Parathyroid adenoma (tissue), 2 donors: ENCODE measurements at regions not wholly inside any gene's neighbourhood (a gene's known extent, or its start where the extent isn't known, plus 50 kb on each side); places are given as distances from the start of the nearest gene placed in this dataset.

Experiments
- H2AFZ ChIP-seq: fragments of 300-600 bp; sonication (generic); one replicate; pipeline ENCODE4 v1.7.0; 2017; ENCODE audit warnings: antibody characterized with exemption, mild to moderate bottlenecking
- H3K27ac ChIP-seq: fragments of 300-600 bp; sonication (generic); one replicate; pipeline ENCODE4 v1.7.0; 2017
- H3K27me3 ChIP-seq: fragments of 300-600 bp; sonication (generic); one replicate; pipeline ENCODE4 v1.7.0; 2017; ENCODE audit warnings: low read length; ENCODE audit not compliant: control insufficient read depth, insufficient read depth
- H3K36me3 ChIP-seq: fragments of 300-600 bp; sonication (generic); one replicate; pipeline ENCODE4 v1.7.0; 2017; ENCODE audit warnings: low read length; ENCODE audit not compliant: control insufficient read depth, insufficient read depth
- H3K4me1 ChIP-seq: fragments of 300-600 bp; sonication (generic); one replicate; pipeline ENCODE4 v1.7.0; 2017; ENCODE audit warnings: control low read depth
- H3K4me2 ChIP-seq: fragments of 300-600 bp; sonication (generic); one replicate; pipeline ENCODE4 v1.7.0; 2017; ENCODE audit warnings: low read length
- H3K4me3 ChIP-seq: fragments of 300-600 bp; sonication (generic); one replicate; pipeline ENCODE4 v1.7.0; 2017; ENCODE audit warnings: low read depth, low read length
- H3K79me2 ChIP-seq: fragments of 300-600 bp; sonication (generic); one replicate; pipeline ENCODE4 v1.7.0; 2017; ENCODE audit warnings: control low read depth
- H3K9ac ChIP-seq: fragments of 300-600 bp; sonication (generic); one replicate; pipeline ENCODE4 v1.7.0; 2017; ENCODE audit warnings: mild to moderate bottlenecking
- H3K9me3 ChIP-seq: fragments of 300-600 bp; sonication (generic); one replicate; pipeline ENCODE4 v1.7.0; 2017; ENCODE audit warnings: low read length; ENCODE audit not compliant: control insufficient read depth
- TF ChIP-seq, protein P1 (sequence below): fragments of 300-600 bp; sonication (generic); IDR thresholded peaks from one replicate; pipeline ENCODE4 v1.7.0; 2017; ENCODE audit warnings: antibody characterized with exemption, mild to moderate bottlenecking
- donor health status: primary hyperparathyroidism.

DNA sequence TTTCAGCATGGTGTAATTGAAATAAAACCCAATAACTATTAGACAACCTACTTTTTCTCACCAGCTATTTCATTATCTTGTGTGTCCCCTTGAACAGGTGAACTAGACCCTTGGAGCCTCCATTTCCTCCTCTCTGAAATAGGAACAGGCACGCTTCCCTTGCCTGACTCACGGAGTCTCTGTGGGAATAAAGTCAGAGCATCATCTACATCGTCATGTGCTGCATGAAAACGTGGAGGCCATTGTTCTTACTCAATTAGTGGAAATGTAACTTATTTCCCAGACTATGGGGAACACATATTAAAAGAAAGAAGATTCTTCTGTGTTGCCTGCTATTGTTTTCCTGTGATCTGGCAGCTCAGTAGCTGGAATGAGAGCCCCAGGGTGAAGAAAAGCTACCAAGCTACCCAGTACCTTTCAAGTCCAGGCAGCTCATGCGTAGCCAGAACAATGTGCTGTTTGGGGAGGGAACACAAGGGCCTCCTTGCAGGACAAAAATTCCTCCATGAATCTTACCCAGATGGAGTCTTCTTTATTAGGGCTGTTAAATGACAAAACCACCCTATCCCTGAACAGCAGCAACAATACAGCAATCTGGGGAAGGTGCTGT, 59.8 kb downstream of the SOX11 start:
- Histone ChIP-seq H3K36me3 (no peaks in the 10 kb centered on the region), H3K4me3 (no peak overlapping the region), H2AFZ (no peak overlapping the region), H3K79me2 (no peaks in the 10 kb centered on the region), H3K27ac (no peak overlapping the region), H3K4me2 (no peak overlapping the region), H3K4me1 (no peaks in the 10 kb centered on the region), H3K9me3 (no peaks in the 10 kb centered on the region), H3K27me3 (no peaks in the 10 kb centered on the region), H3K9ac (no peak overlapping the region)
- TF ChIP-seq, protein P1, sequence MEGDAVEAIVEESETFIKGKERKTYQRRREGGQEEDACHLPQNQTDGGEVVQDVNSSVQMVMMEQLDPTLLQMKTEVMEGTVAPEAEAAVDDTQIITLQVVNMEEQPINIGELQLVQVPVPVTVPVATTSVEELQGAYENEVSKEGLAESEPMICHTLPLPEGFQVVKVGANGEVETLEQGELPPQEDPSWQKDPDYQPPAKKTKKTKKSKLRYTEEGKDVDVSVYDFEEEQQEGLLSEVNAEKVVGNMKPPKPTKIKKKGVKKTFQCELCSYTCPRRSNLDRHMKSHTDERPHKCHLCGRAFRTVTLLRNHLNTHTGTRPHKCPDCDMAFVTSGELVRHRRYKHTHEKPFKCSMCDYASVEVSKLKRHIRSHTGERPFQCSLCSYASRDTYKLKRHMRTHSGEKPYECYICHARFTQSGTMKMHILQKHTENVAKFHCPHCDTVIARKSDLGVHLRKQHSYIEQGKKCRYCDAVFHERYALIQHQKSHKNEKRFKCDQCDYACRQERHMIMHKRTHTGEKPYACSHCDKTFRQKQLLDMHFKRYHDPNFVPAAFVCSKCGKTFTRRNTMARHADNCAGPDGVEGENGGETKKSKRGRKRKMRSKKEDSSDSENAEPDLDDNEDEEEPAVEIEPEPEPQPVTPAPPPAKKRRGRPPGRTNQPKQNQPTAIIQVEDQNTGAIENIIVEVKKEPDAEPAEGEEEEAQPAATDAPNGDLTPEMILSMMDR: no peak

DNA sequence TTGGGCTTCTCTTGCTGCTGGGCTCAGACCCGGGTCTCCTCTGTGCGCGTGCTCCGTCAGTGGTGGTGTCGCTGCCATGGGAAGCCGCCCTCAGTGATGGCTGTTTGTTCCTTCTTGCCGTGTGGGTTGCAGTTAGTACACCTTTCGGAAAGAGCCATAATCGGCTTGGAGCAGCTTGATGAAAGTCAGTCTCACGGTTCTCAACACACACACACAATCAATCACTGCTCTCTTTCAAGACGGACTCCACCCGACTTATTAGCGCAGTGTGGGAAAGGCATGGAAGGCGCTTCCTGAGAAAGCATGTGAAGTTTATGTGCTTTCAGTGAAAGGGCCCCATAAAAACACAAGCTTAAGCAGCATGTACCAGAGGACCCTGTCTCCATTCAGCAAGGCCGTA, 64.1 kb downstream of the SOX11 start:
- Histone ChIP-seq H3K4me3 (no peak overlapping the region), H3K36me3 (no peaks in the 10 kb centered on the region), H3K9ac (no peak overlapping the region), H3K4me1 (no peaks in the 10 kb centered on the region), H3K27me3 (no peaks in the 10 kb centered on the region), H3K27ac (no peak overlapping the region), H3K79me2 (no peaks in the 10 kb centered on the region), H3K4me2 (no peak overlapping the region), H3K9me3 (no peaks in the 10 kb centered on the region), H2AFZ (no peak overlapping the region)
- TF ChIP-seq, protein P1: no peak

DNA sequence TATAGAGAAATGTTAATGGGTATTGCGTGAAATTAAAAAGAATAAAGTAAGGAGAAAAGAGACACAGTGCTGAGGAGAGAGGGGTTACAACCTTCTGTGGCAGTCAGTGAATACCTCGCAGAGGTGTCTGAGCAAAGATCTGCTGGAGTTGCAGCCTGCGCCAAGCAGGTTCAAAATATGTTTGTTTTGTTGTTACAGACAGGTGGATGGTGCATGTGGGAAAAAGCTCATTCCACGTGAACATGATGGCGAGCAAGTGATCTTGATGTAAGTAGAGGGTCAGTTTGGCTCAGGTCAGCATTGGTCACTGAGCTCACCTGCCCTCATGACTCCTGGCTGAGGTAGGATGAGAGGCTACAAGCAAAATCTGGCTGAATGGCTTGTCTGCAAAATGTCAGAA, 66.2 kb downstream of the SOX11 start:
- no peak overlapping the region for H3K4me2 ChIP-seq
- TF ChIP-seq, protein P1: no peak
- H3K36me3 ChIP-seq: no peaks in the 10 kb centered on the region
- no peak overlapping the region for H3K9ac ChIP-seq
- H3K4me1 ChIP-seq: no peaks in the 10 kb centered on the region
- no peak overlapping the region for H2AFZ ChIP-seq
- H3K27me3 ChIP-seq: no peaks in the 10 kb centered on the region
- no peaks in the 10 kb centered on the region for H3K79me2 ChIP-seq
- H3K4me3 ChIP-seq: no peak overlapping the region
- no peak overlapping the region for H3K27ac ChIP-seq
- no peaks in the 10 kb centered on the region for H3K9me3 ChIP-seq

DNA sequence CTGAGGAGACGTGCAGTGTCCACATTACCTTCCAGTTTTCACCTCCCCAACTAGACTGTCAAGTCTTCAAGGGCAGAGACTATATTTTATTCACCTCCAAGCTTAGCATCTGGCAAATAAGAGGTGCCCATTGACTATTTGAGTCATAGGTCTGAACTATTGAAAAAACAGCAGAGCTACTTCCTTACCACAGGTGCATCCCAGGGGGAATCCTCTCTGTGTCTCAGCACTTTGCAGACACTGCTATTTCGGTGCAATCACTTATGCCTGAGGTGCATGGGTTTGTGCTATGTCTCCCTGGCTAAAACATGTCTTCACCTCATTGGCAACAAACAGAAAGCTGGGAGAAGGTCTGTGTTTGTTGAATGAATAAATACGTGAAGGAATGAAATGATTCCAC, 67.8 kb downstream of the SOX11 start:
- Histone ChIP-seq H3K9ac (no peak overlapping the region), H3K36me3 (no peaks in the 10 kb centered on the region), H3K4me2 (no peak overlapping the region), H3K9me3 (no peaks in the 10 kb centered on the region), H3K79me2 (no peaks in the 10 kb centered on the region), H3K27me3 (no peaks in the 10 kb centered on the region), H2AFZ (no peak overlapping the region), H3K27ac (no peak overlapping the region), H3K4me1 (no peaks in the 10 kb centered on the region), H3K4me3 (no peak overlapping the region)
- TF ChIP-seq, protein P1: no peak

DNA sequence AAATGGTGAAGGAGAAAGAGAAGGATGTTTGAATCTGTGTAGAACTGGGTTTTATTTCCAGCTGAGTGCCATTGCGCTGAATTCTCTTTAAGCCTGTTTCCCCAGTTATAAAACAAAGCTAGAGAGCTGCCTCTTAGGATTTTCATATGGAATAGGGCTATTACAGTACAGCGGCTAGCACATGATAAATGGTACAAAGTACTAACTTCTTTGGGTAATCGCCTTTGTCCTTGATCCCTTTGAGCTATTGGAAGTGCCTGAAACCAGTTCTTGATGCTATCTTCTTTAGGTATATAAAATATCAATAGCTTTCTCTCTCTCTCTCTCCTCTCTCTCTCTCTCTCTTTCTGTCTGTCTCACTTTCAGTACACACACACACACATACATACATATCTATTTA, 71.3 kb downstream of the SOX11 start:
- Histone ChIP-seq H3K9ac (no peak overlapping the region), H3K36me3 (no peaks in the 10 kb centered on the region), H3K4me3 (no peak overlapping the region), H3K27ac (no peak overlapping the region), H3K27me3 (no peaks in the 10 kb centered on the region), H3K4me1 (no peaks in the 10 kb centered on the region), H2AFZ (no peak overlapping the region), H3K9me3 (no peaks in the 10 kb centered on the region), H3K4me2 (no peak overlapping the region), H3K79me2 (no peaks in the 10 kb centered on the region)
- TF ChIP-seq, protein P1: no peak
